ENCODE measurements at regions not wholly inside any gene's neighbourhood (a gene's known extent, or its start where the extent isn't known, plus 50 kb on each side); places are given as distances from the start of the nearest gene placed in this dataset.

GRCh38 chr14:98312006-98312405 lies 960.0 kb downstream of the BCL11B start:
- TF ChIP-seq ZNF423 (tag by site-specific recombination; IDR thresholded peaks at IDR 0.05) (no peak), CTCF (tag by site-specific recombination; IDR thresholded peaks at IDR 0.05) (no peak)
